Testis (tissue), 2 donors: ENCODE measurements at regions not wholly inside any gene's neighbourhood (a gene's known extent, or its start where the extent isn't known, plus 50 kb on each side); places are given as distances from the start of the nearest gene placed in this dataset.

Experiments
- DNase-seq: peaks from one replicate; pipeline ENCODE4 v3.0.0-alpha.2; 2019
- H3K27ac ChIP-seq, 2 donors: fragments of 200-600 bp; sonication (generic); one replicate each; pipeline ENCODE4 v1.5.1; 2019
- H3K27me3 ChIP-seq: fragments of 200-600 bp; sonication (generic); one replicate; pipeline ENCODE4 v1.5.1; 2019
- H3K36me3 ChIP-seq: fragments of 200-600 bp; sonication (generic); one replicate; pipeline ENCODE4 v1.5.1; 2017; ENCODE audit warnings: low read depth; ENCODE audit errors: missing control alignments
- H3K4me1 ChIP-seq: fragments of 200-600 bp; sonication (generic); one replicate; pipeline ENCODE4 v1.5.1; 2019
- H3K4me3 ChIP-seq, 2 donors: fragments of 200-600 bp; sonication (generic); one replicate each; pipeline ENCODE4 v1.5.1; 2017 to 2019
- H3K9me3 ChIP-seq: fragments of 200-600 bp; sonication (generic); one replicate; pipeline ENCODE4 v1.5.1; 2017
- POLR2A ChIP-seq: fragments of 450-650 bp; IDR thresholded peaks from one replicate; pipeline ENCODE4 v1.6.1; 2017; ENCODE audit warnings: antibody characterized with exemption, mild to moderate bottlenecking, moderate library complexity
- WGBS, 2 donors: methylation state at CpG; one replicate each; pipeline ENCODE4 v1.1.5; 2018; 5-methylcytosine and 5-hydroxymethylcytosine counted together
- intact Hi-C: fragments of 100-400 bp; cut with DNase I; formaldehyde crosslinking; loops from one replicate; pipeline ENCODE4 v1.15.1; 2023; ENCODE audit warnings: low total_unique reads
- TF ChIP-seq, protein P1 (sequence below), 3 experiments: fragments of 450-650 bp in 2 of 3; fragments of 200-600 bp in 1 of 3; sonication (generic) in 1 of 3; IDR thresholded peaks; one replicate each; pipeline ENCODE4 v1.5.1; 2016 to 2019; ENCODE audit warnings: antibody characterized with exemption in 3 of 3, mild to moderate bottlenecking in 2 of 3, moderate library complexity in 1 of 3

GRCh38 chr2:221064058-221064854 is 507.8 kb downstream of the EPHA4 start:
- no peak overlapping the region for H3K4me3 ChIP-seq
- H3K9me3 ChIP-seq, result no peaks in the 10 kb centered on the region
- H3K27ac ChIP-seq, result no peak overlapping the region
- H3K27me3 ChIP-seq, result no peaks in the 10 kb centered on the region
- H3K36me3 ChIP-seq, result no peaks in the 10 kb centered on the region
- H3K4me1 ChIP-seq, result no peaks in the 10 kb centered on the region
- TF ChIP-seq, protein P1, sequence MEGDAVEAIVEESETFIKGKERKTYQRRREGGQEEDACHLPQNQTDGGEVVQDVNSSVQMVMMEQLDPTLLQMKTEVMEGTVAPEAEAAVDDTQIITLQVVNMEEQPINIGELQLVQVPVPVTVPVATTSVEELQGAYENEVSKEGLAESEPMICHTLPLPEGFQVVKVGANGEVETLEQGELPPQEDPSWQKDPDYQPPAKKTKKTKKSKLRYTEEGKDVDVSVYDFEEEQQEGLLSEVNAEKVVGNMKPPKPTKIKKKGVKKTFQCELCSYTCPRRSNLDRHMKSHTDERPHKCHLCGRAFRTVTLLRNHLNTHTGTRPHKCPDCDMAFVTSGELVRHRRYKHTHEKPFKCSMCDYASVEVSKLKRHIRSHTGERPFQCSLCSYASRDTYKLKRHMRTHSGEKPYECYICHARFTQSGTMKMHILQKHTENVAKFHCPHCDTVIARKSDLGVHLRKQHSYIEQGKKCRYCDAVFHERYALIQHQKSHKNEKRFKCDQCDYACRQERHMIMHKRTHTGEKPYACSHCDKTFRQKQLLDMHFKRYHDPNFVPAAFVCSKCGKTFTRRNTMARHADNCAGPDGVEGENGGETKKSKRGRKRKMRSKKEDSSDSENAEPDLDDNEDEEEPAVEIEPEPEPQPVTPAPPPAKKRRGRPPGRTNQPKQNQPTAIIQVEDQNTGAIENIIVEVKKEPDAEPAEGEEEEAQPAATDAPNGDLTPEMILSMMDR (IDR thresholded peaks at IDR 0.05), result no peak
- TF ChIP-seq POLR2A, result no peak
- no peak for DNase-seq
- intact Hi-C loops, result no loop called here
- 90 to 91% methylated on average over 2 of the region's 2 CpGs for WGBS, 2 donors

- DNase-seq, result no peak
- H3K27me3 ChIP-seq, result no peaks in the 10 kb centered on the region
- intact Hi-C loops, result no loop called here
- H3K9me3 ChIP-seq, result no peaks in the 10 kb centered on the region
- no peaks in the 10 kb centered on the region for H3K36me3 ChIP-seq
- H3K27ac ChIP-seq, result no peak overlapping the region
- no peaks in the 10 kb centered on the region for H3K4me1 ChIP-seq
- 75 to 80% methylated on average over 3 of the region's 3 CpGs for WGBS, 2 donors
- TF ChIP-seq, protein P1 (IDR thresholded peaks at IDR 0.05), result no peak
- no peak for TF ChIP-seq POLR2A
- H3K4me3 ChIP-seq, result no peak overlapping the region
Measured at GRCh38 chr2:221064880-221065279, 507.2 kb downstream of the EPHA4 start.

DNA sequence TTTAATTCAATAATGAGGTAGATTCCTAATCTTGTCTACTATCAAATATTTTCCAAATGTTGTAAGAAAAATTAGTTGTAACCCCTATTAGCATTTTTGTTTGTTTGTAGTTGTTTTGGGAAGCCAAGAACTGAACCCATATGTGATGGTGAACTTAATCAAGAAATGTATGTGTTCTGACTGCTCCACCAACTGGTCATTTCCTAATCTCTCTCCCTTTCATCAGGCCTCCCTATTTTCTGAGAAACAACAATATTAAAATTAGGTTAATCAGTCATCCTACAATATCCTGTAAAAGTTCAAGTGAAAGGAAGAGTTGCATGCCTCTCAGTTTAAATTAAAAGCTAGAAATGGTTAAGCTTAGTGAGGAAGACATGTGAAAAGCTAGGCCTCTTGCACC is 504.0 kb downstream of the EPHA4 start:
- no peaks in the 10 kb centered on the region for H3K4me1 ChIP-seq
- H3K27me3 ChIP-seq, result no peaks in the 10 kb centered on the region
- DNase-seq, result no peak
- H3K9me3 ChIP-seq, result no peaks in the 10 kb centered on the region
- TF ChIP-seq POLR2A, result no peak
- TF ChIP-seq, protein P1 (IDR thresholded peaks at IDR 0.05), result no peak
- H3K27ac ChIP-seq, result no peak overlapping the region
- H3K4me3 ChIP-seq, result no peak overlapping the region
- intact Hi-C loops, result no loop called here
- no peaks in the 10 kb centered on the region for H3K36me3 ChIP-seq

DNA sequence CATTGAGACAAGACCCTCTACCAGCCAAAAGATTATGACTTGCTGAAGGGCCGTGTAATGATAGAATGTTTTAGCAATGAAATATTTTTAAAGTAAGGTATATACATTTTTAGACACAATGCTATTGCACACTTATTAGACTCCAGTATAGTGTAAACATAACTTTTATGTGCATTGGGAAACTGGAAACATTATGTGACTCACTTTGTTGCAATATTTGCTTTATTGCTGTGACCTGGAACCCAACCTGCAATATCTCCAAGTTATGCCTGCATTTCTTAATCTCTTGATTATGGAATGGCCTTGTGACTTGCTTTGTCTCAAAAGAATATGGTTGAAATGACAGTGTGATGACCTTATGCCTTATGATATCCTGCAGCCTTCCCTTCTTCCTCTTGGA is 502.0 kb downstream of the EPHA4 start:
- no peak for TF ChIP-seq POLR2A
- TF ChIP-seq, protein P1 (IDR thresholded peaks at IDR 0.05), result no peak
- intact Hi-C loops, result no loop called here
- no peak for DNase-seq
- H3K27me3 ChIP-seq, result no peaks in the 10 kb centered on the region
- no peaks in the 10 kb centered on the region for H3K9me3 ChIP-seq
- no peaks in the 10 kb centered on the region for H3K4me1 ChIP-seq
- no peak overlapping the region for H3K27ac ChIP-seq
- H3K4me3 ChIP-seq, result no peak overlapping the region
- WGBS, 2 donors, result 89 to 94% methylated on average over 1 of the region's 1 CpG
- no peaks in the 10 kb centered on the region for H3K36me3 ChIP-seq
